GM12864 (cell line): ENCODE measurements at regions not wholly inside any gene's neighbourhood (a gene's known extent, or its start where the extent isn't known, plus 50 kb on each side); places are given as distances from the start of the nearest gene placed in this dataset.

ENCODE experiments used
- DNase-seq: peaks from one replicate; pipeline ENCODE4 v3.0.0-alpha.2; 2011; ENCODE audit warnings: low read depth
- H3K4me3 ChIP-seq: 2 replicates; pipeline ENCODE4 v1.5.1; 2011; ENCODE audit warnings: mild to moderate bottlenecking, low read depth, low read length, control low read depth
- TF ChIP-seq, protein P1 (sequence below): IDR thresholded peaks from 2 replicates; pipeline ENCODE4 v1.5.1; 2011; ENCODE audit warnings: low read depth, mild to moderate bottlenecking, moderate library complexity, low read length, control low read depth, inconsistent platforms; ENCODE audit errors: missing control alignments

DNA sequence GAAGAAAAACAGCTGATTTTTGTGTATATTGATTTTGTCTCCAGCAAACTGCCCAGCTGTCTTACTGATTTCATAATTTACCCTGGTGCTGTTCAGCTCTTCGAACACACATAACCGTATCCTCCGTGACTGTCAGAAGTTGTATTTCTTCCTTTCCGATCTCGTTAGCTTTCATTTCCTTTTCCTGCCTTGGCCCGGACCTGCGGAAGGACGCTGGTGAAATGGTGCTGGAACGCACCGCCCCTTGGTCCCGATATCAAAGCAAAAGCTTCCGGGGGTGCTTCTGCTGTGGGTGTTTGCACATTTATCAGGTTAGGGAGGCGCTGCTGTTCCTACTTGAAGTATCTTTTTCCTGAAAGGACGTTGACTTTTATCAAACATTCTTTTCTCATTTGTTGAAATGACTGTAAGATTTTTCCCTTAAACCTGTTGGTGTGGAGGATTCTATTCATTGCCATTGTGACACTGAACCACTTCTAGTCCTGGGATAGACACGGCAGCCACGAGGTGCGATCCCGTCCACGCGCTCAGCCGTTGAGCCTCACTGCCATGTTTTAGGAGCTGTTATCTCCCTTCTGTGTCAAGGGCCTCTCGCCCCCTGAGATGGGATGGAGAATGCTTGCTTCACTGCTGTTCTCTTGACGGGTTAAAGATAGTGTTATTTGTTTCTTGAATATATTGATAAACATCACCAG is 72.6 kb downstream of the FOXL3 start:
- H3K4me3 ChIP-seq = no peak overlapping the region
- no peak for DNase-seq
- TF ChIP-seq, protein P1, sequence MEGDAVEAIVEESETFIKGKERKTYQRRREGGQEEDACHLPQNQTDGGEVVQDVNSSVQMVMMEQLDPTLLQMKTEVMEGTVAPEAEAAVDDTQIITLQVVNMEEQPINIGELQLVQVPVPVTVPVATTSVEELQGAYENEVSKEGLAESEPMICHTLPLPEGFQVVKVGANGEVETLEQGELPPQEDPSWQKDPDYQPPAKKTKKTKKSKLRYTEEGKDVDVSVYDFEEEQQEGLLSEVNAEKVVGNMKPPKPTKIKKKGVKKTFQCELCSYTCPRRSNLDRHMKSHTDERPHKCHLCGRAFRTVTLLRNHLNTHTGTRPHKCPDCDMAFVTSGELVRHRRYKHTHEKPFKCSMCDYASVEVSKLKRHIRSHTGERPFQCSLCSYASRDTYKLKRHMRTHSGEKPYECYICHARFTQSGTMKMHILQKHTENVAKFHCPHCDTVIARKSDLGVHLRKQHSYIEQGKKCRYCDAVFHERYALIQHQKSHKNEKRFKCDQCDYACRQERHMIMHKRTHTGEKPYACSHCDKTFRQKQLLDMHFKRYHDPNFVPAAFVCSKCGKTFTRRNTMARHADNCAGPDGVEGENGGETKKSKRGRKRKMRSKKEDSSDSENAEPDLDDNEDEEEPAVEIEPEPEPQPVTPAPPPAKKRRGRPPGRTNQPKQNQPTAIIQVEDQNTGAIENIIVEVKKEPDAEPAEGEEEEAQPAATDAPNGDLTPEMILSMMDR = no peak

DNA sequence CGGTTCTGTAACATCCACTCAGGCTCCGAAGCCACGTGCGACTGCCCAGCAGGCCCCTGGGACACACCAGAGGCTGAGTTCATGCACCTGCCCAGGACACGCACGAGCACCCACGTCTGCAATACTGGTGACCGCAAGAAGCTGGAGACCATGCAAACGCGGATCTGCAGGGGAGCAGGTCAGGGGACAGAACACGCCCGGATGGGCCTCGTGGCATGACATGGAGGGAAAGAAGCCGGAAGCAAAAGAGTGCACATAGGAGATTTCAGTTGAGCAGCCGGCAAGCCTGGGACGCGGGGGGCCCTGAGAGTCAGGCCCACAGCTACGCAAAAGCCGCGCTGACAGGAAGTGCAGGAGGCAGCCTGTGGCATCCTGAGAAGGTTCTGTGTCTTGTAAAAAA is 73.7 kb downstream of the FOXL3 start:
- TF ChIP-seq, protein P1 = no peak
- H3K4me3 ChIP-seq = no peak overlapping the region
- DNase-seq = no peak

DNA sequence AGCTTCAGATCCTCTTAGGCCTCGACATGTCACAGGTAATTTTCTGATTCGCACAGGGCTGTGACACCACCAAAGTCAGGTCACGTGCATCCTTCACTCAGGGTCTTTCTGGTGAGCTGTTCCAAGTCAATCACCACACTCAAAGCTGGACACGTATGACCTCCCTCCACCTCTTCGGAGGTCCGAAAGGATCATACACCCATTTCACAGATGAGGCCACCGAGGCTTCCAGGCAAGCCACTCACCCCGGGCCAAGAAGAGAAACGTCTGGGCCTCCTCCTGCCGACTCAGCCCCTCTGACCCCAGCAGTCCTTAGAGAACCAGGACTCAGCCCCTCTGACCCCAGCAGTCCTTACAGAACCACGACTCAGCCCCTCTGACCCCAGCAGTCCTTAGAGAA is 74.6 kb downstream of the FOXL3 start:
- TF ChIP-seq, protein P1 = no peak
- no peak for DNase-seq
- no peak overlapping the region for H3K4me3 ChIP-seq

DNA sequence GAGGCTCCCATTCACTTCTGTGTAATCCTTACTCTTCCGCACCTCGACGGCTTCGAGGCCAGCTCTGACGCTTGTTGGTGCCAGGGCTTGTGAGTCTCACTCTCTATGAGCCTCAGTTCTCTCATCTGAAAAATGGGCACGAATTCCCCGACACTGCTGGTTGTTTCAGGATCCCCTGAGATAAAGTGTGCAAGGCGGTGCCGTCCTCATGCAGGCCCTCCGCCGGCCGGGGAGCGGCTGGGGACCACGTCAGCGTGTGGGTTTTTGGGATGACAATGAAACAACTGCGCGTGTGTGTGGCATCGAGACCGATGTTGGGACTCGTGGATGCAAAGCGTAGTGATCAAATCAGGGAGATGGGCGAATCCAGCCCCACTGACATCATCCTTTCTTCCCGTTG is 75.6 kb downstream of the FOXL3 start:
- TF ChIP-seq, protein P1 = no peak
- no peak overlapping the region for H3K4me3 ChIP-seq
- no peak for DNase-seq

DNA sequence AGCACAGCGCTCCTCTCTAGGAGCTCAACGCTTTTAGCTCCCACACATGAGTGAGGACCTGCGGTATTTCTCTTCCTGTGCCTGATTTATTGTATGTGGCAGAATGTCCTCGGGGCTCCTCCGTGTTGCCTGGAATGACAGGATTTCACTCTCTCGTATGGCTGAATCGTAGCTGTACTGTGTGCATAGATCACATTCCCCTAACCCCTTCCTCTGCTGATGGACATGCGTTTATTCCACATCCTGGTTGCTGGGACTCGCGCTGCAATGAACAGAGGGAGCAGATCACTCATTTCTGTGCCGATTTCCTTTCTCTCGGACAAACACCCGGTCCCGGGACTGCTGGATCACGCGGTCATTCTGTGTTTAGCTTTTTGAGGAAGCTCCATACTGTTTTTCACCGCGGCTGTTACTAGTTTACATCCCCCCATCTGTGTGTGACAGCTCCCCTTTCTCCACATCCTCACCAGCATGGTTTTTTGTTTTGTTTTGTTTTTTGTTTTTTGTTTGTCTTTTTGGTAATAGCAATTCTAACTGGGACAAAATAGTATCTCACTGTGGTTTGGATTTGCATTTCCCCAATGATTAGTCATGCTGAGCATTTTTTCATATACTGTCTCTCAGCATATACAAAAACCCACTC is 76.3 kb downstream of the FOXL3 start:
- TF ChIP-seq, protein P1 = no peak
- DNase-seq = no peak
- no peak overlapping the region for H3K4me3 ChIP-seq

DNA sequence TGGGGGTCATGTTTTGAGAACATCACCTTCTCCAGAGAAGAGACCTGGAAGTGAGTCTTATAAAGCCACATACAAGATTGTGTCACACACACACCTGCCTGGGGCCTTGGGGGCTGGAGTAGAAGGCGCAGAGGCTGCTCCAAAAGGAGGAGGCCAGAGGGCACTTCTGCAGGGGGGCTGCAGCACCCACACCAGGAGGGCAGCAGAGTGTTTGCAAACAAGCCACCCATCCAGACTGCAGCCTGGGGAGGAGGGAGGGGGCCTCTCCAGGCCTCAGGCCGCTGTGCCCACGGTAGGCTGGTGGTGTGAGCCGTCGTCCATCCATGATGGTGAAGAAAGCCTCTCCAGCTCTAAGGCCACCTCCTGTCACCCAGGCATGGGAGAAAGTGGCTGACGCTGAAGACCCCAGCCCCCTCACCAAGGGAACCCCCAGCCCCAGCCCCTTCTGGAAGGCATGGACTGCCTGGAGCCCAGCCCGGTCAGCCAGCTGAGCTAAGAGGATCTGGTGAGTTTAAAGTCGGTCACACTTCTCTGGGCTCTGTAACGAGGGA is 77.5 kb downstream of the FOXL3 start:
- TF ChIP-seq, protein P1 = no peak
- no peak for DNase-seq
- H3K4me3 ChIP-seq = no peak overlapping the region
